ENCODE measurements at regions not wholly inside any gene's neighbourhood (a gene's known extent, or its start where the extent isn't known, plus 50 kb on each side); places are given as distances from the start of the nearest gene placed in this dataset.

DNA sequence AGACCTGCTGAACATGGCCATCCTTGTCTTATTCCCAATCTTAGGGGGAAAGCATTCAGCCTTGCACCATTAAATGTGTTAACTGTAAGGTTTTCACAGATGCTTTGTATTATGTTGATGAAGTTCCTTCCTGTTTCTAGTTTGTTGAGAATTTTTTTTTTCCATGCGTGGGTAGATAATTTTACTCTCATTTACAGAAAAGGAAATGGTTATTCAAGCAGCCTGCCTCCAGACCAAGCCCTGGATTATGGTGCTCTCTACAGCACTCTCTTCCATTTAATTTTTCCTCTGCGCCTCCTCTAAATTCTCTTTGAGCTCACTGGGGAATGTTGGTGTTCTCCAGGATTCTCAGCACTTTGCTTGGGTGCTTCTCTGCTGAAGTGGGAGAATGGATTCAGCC, 179.3 kb upstream of the PZP start:
- TF ChIP-seq, protein P1, sequence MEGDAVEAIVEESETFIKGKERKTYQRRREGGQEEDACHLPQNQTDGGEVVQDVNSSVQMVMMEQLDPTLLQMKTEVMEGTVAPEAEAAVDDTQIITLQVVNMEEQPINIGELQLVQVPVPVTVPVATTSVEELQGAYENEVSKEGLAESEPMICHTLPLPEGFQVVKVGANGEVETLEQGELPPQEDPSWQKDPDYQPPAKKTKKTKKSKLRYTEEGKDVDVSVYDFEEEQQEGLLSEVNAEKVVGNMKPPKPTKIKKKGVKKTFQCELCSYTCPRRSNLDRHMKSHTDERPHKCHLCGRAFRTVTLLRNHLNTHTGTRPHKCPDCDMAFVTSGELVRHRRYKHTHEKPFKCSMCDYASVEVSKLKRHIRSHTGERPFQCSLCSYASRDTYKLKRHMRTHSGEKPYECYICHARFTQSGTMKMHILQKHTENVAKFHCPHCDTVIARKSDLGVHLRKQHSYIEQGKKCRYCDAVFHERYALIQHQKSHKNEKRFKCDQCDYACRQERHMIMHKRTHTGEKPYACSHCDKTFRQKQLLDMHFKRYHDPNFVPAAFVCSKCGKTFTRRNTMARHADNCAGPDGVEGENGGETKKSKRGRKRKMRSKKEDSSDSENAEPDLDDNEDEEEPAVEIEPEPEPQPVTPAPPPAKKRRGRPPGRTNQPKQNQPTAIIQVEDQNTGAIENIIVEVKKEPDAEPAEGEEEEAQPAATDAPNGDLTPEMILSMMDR (conservative IDR thresholded peaks at IDR 0.05; ENCODE audit: low read length) = no peak
- no peak for TF ChIP-seq EZH2phosphoT487 (IDR thresholded peaks at IDR 0.05; ENCODE audit: borderline replicate concordance)

Data from Loucy (cell line).